ENCODE measurements at regions not wholly inside any gene's neighbourhood (a gene's known extent, or its start where the extent isn't known, plus 50 kb on each side); places are given as distances from the start of the nearest gene placed in this dataset.

- BruUV-seq (replicated peaks): no TSS peak
- Histone ChIP-seq H4K20me1 (ENCODE audit: insufficient read depth) (no peaks in the 10 kb centered on the region), H3K4me2 (ENCODE audit: low read length) (no peak overlapping the region), H3K27ac (ENCODE audit: low read depth, low read length) (no peak overlapping the region), H3K27me3 (ENCODE audit: insufficient read depth, low read length) (no peaks in the 10 kb centered on the region), H3K79me2 (ENCODE audit: insufficient read depth, low read length) (no peaks in the 10 kb centered on the region), H2AFZ (ENCODE audit: low read depth, low read length, poor library complexity, severe bottlenecking) (no peak overlapping the region), H3K4me1 (ENCODE audit: control insufficient read depth in 1 of 2, insufficient read depth in 2 of 2, low read length in 2 of 2) (no peaks in the 10 kb centered on the region), H3K9ac (ENCODE audit: low read length) (no peak overlapping the region), H3K36me3 (ENCODE audit: control insufficient read depth in 1 of 2, insufficient read depth in 2 of 2, low read length in 2 of 2) (no peaks in the 10 kb centered on the region), H3K9me2 (ENCODE audit: insufficient read depth) (no peaks in the 10 kb centered on the region), H3K4me3 (replicated peaks in 1 of 2; ENCODE audit: low read depth in 1 of 2, low read length in 2 of 2) (no peak overlapping the region), H3K9me3 (ENCODE audit: control insufficient read depth in 1 of 2, insufficient read depth in 1 of 2, low read depth in 1 of 2, low read length in 2 of 2) (no peaks in the 10 kb centered on the region)
- DNase-seq (ENCODE audit: low read depth, low spot score) (no peak), ATAC-seq (no peak)
- ChIA-PET RAD21 (ENCODE audit: low non-redundant PET in 1 of 2, low total read pairs in 2 of 2, uncharacterized antibody in 2 of 2, unreplicated experiment in 2 of 2) (no interaction called here), CTCF (no interaction called here), POLR2A (no interaction called here)
- intact Hi-C loops (cut with micrococcal nuclease): no loop called here
- no peak for TF ChIP-seq JUND (IDR thresholded peaks at IDR 0.05)
- TF ChIP-seq ATF3 (IDR thresholded peaks at IDR 0.05): no peak
- TF ChIP-seq CBX3 (IDR thresholded peaks at IDR 0.05; ENCODE audit: low read depth): no peak
- no peak for TF ChIP-seq FOSL1 (IDR thresholded peaks at IDR 0.05; ENCODE audit: low read depth)
- no peak for TF ChIP-seq SRF (IDR thresholded peaks at IDR 0.05; ENCODE audit: low read depth)
- no peak for TF ChIP-seq RAD21 (IDR thresholded peaks at IDR 0.05; ENCODE audit: low read depth)
- TF ChIP-seq ZBTB33 (IDR thresholded peaks at IDR 0.05; ENCODE audit: extremely low read depth, insufficient replicate concordance, low read length): no peak
- TF ChIP-seq SIN3A (IDR thresholded peaks at IDR 0.05; ENCODE audit: low read depth): no peak
- TF ChIP-seq ZFX (IDR thresholded peaks at IDR 0.05): no peak
- TF ChIP-seq REST (IDR thresholded peaks at IDR 0.05; ENCODE audit: low read depth): no peak
- TF ChIP-seq SP1 (IDR thresholded peaks at IDR 0.05; ENCODE audit: low read depth): no peak
Observed at GRCh38 chr14:61632807-61633206, 62.5 kb upstream of the HIF1A start.
